C4-2B (cell line): ENCODE measurements at regions not wholly inside any gene's neighbourhood (a gene's known extent, or its start where the extent isn't known, plus 50 kb on each side); places are given as distances from the start of the nearest gene placed in this dataset.

Experiments used
- H3K27ac ChIP-seq: fragments of 450-650 bp; 2 replicates; pipeline ENCODE4 v1.5.1; 2017
- ZFX ChIP-seq: fragments of 450-650 bp; IDR thresholded peaks from 2 replicates; pipeline ENCODE4 v1.6.1; 2017
- TF ChIP-seq, protein P1 (sequence below): fragments of 450-650 bp; conservative IDR thresholded peaks from 2 replicates; pipeline ENCODE4 v1.5.1; 2017; ENCODE audit warnings: mild to moderate bottlenecking

DNA sequence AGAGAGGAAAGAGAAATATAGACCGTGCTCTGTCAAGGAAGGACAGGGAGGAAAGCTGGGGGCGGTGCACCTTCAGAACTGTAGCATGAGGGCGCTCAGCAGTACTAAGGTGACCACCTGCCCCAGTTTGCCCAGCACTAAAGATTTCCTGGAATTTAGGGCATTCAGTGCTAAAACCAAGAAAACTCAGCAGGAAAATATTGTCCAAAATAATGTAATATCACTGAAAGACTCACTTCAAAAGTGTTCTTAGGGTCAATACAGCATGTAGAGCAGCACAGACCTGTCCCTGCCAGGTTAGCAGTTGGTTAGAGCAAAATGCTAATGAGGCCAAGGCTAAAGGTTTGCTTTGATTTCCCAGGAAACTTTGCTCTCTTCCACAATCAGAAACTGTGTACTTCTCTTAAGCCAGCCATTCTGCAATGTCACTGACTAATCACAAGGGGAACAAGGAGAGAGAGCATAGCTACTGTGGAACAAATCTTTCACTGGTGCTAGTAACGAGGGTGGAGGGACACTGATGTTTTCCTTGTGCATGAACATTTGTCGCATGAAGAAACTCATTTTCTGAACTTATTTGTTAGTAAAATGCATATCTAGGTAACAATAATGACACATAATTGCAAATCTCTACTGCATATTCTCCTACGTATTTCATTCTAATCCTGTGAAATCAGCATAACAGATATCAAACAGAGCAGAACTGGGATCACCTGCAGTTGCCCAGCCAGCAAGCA lies 53.0 kb upstream of the GRAMD2B start:
- H3K27ac ChIP-seq = no peak overlapping the region
- TF ChIP-seq, protein P1, sequence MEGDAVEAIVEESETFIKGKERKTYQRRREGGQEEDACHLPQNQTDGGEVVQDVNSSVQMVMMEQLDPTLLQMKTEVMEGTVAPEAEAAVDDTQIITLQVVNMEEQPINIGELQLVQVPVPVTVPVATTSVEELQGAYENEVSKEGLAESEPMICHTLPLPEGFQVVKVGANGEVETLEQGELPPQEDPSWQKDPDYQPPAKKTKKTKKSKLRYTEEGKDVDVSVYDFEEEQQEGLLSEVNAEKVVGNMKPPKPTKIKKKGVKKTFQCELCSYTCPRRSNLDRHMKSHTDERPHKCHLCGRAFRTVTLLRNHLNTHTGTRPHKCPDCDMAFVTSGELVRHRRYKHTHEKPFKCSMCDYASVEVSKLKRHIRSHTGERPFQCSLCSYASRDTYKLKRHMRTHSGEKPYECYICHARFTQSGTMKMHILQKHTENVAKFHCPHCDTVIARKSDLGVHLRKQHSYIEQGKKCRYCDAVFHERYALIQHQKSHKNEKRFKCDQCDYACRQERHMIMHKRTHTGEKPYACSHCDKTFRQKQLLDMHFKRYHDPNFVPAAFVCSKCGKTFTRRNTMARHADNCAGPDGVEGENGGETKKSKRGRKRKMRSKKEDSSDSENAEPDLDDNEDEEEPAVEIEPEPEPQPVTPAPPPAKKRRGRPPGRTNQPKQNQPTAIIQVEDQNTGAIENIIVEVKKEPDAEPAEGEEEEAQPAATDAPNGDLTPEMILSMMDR = no peak
- TF ChIP-seq ZFX = no peak

DNA sequence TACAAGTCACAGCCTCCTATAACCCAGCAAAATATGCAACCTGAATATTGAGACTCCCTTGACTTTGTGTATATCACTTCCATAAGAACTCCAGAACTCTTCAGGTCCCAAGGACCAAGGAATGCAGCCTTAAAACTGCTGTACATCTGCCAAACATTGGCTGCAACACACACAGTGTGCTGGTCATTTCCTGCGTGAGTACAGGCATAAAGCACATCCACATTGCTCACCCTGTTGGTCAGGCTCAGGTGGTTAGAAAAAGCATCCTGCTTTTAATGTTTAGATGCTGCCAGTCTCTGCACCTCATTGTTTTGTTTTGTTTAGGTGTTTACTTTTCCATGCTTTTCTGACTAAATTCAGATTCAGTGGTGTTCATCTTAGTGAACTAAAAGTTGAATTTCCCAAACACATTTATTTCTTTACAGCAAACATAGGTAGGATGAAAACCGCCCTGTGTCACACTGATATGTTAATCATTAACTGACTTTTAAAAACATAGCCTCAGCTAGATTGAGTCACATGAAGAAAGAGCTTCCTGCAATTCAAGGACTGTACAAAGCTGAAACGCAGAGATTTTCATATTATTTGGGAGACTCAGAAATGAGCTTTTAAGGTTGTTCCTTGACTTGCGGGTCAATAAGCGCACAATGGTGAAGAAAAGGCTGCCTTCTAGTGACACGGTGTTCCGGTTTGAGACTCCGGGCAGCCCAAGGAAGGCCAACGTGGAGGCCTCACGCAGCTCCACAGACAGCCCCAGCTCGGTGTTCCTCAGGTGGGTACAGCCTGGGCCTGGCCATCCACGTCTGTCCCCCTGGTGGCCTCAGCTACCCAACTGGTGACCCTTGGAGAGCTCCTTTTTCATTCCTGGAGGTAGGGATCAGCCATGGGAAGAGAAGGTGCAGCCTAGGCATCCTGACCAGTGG lies 52.2 kb upstream of the GRAMD2B start:
- no peak for TF ChIP-seq ZFX
- TF ChIP-seq, protein P1 = no peak
- no peak overlapping the region for H3K27ac ChIP-seq

DNA sequence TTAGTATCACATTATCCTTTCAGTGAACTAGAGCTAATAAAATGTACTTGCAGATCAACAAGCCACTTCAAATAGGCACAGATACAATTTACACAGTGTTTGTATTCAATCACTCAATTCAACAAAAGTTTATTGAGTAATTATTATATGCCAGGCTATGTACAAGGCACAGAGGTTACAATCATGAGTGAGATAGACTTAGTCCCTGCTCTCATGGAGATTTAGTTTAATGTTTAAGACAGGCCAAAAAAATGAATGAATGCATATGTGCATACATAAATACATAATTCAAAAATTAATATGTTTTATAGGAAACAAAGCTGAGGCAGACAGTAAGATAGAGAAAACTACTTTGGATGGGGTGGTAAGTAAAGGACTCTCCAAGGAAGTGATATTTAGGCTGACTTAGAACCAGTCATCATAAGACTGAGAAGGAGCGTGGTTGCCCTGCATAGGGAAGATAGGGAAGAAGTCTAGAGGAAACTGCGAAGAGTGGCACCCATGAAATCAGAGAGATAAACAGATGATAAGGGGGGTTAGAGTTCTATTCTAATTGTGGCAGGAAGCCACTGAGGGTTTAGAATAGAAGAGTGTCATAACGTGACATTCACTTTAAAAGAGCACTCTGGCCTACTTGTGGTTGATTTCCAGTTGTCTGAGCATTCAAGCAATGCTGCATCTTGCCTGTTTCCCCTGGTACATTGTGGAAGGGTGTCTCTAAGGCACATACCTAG lies 49.7 kb upstream of the GRAMD2B start:
- TF ChIP-seq, protein P1 = no peak
- TF ChIP-seq ZFX = no peak
- no peak overlapping the region for H3K27ac ChIP-seq
